Posterior cingulate gyrus (tissue), 11 donors: ENCODE measurements at regions not wholly inside any gene's neighbourhood (a gene's known extent, or its start where the extent isn't known, plus 50 kb on each side); places are given as distances from the start of the nearest gene placed in this dataset.
"Not testable (repeated sequence)": the region's sequence is repeated elsewhere in the genome, so short reads cannot be mapped to it uniquely, and the experiment has no call there.

Experiments used
- DNase-seq, 10 donors: peaks; one replicate each; pipeline versions ENCODE4 v3.0.0 to v3.0.0-alpha.2; 2020 to 2021; ENCODE audit warnings: mixed read lengths in 3 of 10
- intact Hi-C: fragments of 100-400 bp; cut with DNase I; formaldehyde crosslinking; loops from one replicate; pipeline ENCODE4 v1.15.1; 2023

DNA sequence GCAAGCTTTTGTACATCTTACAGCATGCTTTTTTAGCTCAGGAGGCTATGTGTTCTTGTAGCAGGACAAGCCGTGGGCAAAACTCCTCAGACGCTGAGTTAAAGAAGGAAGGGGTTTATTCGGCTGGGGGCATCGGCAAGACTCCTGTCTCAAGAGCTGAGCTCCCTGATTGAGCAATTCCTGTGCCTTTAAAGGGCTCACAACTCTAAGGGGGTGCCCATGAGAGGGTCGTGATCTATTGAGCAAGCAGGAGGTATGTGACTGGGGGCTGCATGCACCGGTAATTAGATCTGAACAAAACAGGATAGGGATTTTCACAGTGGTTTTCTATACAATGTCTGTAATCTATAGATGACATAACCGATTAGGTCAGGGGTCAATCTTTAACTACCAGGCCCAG, 456.3 kb downstream of the TMEM135 start:
- DNase-seq, intact Hi-C loops: not testable (repeated sequence)

DNA sequence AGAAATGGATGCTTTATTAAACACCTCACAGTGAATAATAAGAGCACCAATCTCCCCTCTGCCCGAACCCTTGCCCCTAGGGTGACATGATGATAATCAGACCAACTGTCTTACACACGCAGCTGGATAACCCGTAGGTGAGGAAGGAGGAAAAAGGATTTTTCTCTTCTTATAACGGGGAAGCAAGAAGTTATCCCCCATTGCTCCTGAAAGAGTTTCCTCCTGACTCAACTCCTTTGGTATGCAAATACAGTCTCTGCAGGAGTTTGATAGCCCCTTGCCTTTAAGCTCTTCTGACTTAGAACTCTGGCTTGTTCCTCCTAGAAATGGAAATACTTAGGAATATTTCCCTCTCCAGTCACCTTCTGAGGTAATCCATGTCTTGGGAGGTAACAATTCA, 455.8 kb downstream of the TMEM135 start:
- intact Hi-C loops, result no loop called here
- DNase-seq, result no peak

GRCh38 chr11:87491381-87491780, 453.6 kb downstream of the TMEM135 start:
- intact Hi-C loops, result no loop called here
- DNase-seq, result no peak

DNA sequence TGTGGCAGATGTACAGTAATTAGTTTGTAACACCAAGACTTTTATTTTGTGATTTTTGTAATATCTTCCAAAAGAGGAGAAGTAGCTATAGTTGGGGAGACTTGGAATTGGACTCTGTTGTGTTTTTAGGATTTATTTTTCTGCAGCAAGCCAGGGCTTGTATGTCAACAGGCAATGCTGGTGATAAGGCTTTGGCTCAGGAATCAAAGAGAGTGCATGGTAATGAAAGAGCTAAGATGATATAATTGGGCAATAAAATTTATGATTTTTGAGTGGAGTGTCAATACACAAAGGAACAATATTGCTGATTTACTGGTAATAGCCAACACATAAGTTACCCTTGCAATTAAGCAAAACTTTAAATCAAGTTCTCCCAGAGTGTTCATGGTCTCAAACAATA, 452.9 kb downstream of the TMEM135 start:
- no peak for DNase-seq

GRCh38 chr11:87484566-87484965, 446.8 kb downstream of the TMEM135 start:
- DNase-seq, result no peak
- intact Hi-C loops, result no loop called here

More for the DNA sequence above, 452.9 kb downstream of the TMEM135 start:
- intact Hi-C loops, result no loop called here

- intact Hi-C loops, result no loop called here
- DNase-seq, result no peak
Measured at GRCh38 chr11:87477321-87477720, 439.6 kb downstream of the TMEM135 start.

GRCh38 chr11:87473174-87473573, 435.4 kb downstream of the TMEM135 start:
- DNase-seq, result peak in 5 of 10 donors; percentile 16 to 89 (median 58)
- intact Hi-C loops, result no loop called here

- DNase-seq, result no peak
- intact Hi-C loops, result no loop called here
Measured at GRCh38 chr11:87466223-87466622, 428.5 kb downstream of the TMEM135 start.

GRCh38 chr11:87465716-87466115, 428.0 kb downstream of the TMEM135 start:
- DNase-seq, result no peak
- intact Hi-C loops, result no loop called here

GRCh38 chr11:87463486-87464102, 425.9 kb downstream of the TMEM135 start:
- intact Hi-C loops, result no loop called here

DNA sequence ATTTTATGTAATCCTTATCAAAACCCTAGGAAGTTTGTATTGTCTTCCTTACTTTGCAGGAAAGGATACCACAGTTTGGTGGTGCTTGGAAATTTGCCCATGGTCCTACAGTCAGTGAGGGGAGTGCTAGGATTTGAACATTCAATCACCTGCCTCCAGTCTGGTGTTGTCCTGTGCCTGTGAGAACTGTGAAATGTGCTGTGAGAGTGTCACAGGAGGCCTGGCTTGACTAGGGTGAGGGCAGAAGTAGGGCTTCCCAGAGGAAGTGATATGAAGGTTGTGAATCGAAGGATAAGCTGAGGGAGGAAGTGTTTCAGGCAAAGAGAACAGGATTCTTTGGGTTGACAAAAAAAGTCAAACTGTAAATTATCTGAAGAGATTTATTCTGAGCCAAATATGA, 424.4 kb downstream of the TMEM135 start:
- no peak for DNase-seq
- intact Hi-C loops, result no loop called here

More at GRCh38 chr11:87463486-87464102, 425.9 kb downstream of the TMEM135 start:
- no peak for DNase-seq

DNA sequence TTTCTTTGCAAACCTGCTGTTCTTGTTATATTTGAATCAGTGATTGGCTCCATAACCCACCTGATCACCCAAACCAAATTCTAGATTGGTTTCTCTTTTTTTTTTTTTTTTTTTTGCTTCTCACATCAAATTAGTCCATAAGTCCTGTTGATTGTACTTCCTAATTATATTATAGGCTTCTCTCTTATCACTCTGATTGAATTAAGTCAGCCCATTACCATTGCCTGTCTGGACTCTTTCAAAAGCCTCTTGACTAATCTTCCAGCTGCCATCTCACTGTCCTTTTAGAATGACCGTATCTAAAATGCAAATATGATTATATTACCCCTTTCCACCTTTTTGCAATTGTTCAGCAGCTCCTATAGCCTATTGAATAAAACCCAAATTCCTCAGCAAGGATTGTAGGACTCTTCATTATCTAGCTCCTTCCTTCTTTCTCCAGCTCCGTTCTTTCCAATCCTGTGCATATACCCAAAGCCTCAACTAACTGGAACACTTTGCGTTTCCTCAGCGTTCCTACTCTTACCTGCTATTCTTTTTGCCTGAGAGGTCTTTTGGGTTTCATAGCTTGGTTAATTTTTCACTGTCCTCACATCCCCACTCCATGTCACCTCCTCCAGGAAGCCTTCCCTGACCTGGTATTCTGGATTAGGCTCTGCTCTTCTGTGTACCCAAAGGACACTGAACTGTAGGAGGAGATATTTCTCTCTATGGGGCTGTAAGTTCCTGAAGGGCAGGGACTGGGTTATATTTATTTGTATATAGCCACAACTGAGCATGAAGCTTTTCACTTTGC, 423.3 kb downstream of the TMEM135 start:
- DNase-seq, result no peak
- intact Hi-C loops, result no loop called here

GRCh38 chr11:87460279-87460678, 422.5 kb downstream of the TMEM135 start:
- intact Hi-C loops, result no loop called here
- no peak for DNase-seq

DNA sequence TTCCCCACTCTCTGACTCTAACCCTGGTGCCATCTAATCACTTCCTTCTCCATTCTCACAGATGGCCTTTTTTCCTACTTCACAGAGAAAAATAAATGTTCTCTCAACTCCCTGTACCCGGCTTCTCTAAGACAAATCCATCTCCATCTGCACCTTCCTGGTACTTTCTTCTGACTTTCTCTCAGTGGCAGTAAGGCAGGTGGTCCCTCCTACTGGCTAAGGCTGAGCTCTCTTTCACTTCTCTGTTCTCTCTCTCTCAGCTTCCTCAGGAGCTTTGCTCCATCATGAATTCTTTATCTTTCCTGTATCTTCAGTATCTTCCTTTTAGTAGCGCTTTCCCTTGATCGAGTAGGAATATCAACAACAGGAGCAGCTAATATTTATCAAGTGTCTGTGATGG, 421.6 kb downstream of the TMEM135 start:
- intact Hi-C loops, result no loop called here
- no peak for DNase-seq

GRCh38 chr11:87456499-87456898, 418.8 kb downstream of the TMEM135 start:
- intact Hi-C loops, result no loop called here

GRCh38 chr11:87455180-87455579, 417.4 kb downstream of the TMEM135 start:
- intact Hi-C loops, result no loop called here
- no peak for DNase-seq

More at GRCh38 chr11:87456499-87456898, 418.8 kb downstream of the TMEM135 start:
- DNase-seq, result no peak

DNA sequence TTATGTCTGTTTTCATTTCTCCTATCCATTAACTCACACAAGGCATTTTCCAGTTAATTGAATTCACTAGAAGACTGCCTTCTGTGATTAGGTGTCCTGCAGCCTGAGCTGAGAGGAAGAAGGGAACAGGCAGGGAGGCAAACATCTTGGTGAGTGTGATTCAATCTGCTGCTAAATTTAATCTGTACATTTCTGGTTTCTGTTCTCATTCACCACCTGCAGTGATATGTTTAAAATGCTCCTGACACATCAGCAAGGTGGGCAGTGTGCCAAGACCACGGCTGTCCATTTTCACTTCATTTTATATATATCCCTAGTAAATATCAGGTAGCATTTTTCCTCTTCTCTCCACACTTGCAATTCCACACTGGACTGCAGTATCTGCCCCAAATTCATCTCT, 416.5 kb downstream of the TMEM135 start:
- DNase-seq, result peak in 3 of 10 donors; percentile 21 to 80 (median 55)

GRCh38 chr11:87453531-87454089, 415.9 kb downstream of the TMEM135 start:
- DNase-seq, result no peak
- intact Hi-C loops, result no loop called here

More for the DNA sequence above, 416.5 kb downstream of the TMEM135 start:
- intact Hi-C loops, result no loop called here

- intact Hi-C loops, DNase-seq: not testable (repeated sequence)
Measured at GRCh38 chr11:87452025-87452424, 414.3 kb downstream of the TMEM135 start.

GRCh38 chr11:87451395-87451794, 413.7 kb downstream of the TMEM135 start:
- no peak for DNase-seq
- intact Hi-C loops, result no loop called here

DNA sequence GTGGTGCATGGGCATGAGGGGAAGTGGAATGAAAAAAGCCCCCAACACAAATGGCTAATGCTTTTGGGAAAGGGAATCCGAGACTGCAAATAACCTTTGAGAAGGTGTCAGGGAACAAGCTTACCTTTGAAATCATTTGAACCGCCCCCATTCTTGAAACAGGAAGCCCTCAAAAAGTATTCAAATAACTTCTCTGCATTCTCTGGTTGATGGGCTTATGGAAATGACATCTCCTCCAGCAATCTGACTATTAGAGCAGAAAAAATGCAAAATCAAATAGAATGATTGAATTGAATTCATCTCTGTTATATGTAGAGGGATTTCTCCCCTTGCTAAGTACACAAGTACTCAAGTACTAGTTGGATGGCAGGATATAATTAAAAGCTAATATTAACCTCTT, 409.9 kb downstream of the TMEM135 start:
- intact Hi-C loops, result no loop called here
- no peak for DNase-seq

DNA sequence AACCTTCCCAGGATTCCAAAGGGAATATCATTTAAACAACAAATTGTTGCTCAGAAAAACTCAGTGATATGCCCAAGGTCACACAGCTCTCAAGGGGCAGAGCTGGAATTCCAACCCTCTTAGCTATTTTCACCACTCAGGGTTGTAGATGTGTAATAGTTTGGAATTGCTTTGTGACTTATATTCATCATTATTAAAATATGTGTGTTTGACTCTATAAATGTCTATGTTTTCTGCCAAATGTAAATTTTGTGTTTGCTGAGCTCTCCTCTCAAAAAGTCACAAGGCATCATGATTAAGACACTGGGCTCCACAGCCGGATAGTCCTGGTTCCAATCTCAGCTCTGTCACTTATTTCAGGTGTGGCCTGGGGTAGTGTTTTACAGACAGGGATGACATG, 407.3 kb downstream of the TMEM135 start:
- no peak for DNase-seq
- intact Hi-C loops, result no loop called here
